ENCODE measurements at regions not wholly inside any gene's neighbourhood (a gene's known extent, or its start where the extent isn't known, plus 50 kb on each side); places are given as distances from the start of the nearest gene placed in this dataset.

DNA sequence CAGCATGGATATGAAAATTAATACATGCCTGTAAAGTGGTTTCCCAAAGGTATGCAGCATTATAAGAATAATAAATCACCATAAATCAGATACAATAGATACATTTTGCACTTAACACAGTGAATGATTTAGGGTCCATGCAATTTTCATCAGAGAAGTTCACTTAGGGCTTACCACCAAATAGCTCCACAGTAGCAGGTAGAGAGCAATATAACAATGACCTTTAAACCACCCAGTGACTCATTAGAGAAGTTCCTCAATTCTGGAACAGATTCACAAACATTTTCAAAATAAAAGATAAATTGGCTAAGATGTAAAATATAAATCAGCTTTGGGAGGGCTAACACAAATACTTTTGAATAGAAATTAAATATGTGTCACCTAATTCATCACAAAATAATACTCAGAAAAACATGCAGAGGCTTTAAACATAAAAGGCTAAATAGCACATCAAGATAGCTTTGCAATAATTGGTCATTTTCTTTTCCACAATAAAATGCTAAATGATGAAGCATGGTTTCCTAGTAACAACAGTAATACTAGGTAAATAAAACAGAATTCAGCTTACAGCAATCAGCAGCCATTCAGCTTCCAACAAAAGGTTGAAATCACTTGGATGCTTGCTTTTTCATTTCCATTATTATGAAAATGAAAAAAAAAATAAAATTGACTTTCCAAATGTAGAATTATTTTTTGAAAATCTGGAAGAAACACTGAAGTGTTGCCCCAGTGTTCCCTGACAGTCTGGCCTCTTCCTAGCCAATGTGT, 84.3 kb upstream of the NBEA start:
- no peak for DNase-seq

DNA sequence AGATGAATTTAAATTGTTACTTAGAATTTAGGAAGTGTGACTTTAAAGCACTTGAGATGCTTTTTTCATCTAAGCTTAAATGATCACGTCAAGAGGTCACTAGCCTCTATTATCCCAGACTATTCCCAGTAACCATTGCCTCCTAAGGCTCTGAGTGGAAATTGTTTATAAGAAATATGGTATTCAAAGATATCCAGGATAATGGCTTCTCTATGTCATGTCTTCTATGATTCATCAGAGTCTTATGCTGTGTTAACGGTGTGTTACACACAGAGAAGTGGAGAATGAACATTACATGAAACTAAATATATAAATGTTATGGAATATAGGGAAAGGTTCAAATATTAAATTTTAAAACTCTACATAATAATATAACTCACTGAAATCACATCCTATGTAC, 79.8 kb upstream of the NBEA start:
- DNase-seq = no peak

DNA sequence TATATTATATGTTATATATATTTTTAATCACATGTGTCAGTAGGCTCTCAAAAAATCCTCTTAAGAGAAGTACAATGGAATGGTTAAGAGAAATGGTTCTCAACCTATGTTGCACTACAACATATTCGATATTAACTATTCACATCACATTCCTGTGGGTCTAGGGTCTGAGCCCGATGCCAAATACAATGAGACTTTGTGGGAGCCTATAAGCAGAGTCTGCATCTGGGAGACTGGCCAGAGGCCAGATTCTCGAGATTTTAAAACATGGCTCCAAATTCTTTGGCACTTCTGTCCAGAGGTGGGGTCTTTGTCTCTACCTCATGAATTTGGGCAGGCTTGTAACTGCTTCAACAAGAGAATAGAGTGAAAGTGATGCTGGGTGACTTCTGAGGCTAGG, 79.4 kb upstream of the NBEA start:
- DNase-seq = no peak

DNA sequence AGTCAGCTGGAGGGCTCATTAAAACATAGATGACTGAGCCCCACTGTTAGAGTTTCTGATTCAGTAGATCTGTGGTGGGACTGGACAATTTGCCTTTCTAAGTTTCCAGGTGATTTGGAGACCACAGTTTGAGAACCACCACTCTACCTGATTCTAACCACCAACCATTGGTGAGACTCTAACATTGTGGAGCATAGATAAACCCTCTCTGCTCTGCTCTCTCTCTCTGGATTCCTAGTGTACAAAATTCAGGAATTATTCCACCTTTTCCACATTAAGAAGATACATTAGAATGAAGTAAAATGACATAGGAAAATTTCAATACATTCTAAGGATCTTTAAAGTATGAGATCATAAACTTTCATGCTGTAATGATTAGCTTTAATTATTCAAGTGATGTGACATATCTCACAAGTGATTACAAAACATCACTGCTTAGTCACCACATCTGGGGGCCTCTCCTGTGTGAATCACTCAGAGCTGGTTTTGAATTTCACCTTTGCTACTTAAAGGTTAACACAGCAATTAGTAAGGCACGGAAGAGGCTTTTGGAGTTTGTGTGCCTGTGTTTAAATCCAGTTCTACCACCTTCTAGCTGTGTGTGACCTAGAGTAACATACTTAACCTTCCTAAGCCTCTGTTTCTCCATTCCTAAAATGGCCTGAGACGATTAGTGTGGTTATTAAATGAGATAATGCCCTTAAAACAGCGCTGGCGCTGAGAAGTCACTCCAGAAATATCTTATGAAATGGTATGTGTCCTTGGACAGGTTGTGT, 78.5 kb upstream of the NBEA start:
- DNase-seq = no peak

DNA sequence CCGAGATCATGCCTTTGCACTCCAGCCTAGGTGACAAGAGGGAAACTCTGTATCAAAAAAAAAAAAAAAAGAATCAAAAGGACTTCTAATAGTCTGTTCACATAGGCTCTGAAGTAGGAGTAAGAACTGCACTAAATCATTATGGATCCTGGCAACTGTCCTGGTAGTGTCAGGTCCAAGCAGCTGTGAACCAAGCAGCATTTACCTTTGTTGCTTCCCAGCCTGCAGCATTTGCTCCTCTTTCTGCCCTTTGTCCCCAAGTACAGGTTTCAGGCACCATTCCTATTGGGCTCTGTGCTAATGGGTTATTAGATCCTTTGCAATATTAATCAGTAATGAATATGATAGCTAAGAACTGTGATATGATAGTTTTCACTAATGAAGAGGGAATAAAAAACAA, 77.4 kb upstream of the NBEA start:
- no peak for DNase-seq

DNA sequence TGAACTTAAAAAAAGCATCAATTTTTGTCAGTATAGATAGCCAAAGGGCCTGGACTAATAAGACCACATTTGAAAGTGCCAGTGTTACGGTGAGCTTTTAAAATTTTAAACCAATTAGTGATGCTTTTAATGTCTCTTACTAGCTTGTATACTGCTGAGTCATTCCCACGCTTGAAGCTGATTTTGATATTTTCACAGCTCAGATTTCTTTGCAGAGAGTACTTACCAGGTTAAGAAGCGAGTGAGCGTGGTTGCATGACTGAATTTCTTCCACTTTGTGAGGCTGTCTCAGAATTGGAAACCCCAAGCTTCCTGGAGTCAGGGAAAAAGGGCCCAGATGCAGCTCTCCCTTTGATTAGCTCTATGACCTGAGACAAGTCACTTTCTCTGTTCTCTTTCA, 74.5 kb upstream of the NBEA start:
- DNase-seq = peak in 15 of 56 donors; percentile 0 to 59 (median 13)

DNA sequence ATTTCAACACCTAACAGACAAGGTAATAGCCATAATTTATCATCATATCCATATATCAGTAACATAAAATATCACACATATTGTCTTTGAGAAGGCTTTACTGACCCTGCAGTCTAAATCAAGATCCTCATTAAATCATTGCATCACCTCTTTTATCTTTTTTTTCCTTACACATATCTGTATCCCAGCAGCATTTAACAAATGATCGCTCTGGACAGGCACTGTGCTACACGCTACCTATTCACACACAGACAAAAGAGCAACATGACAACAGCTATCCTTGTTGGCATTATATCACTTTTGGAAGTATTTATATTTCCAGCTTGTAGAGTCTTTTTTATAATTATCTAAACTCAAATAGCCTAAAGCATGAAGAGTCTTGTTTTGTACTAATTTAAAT, 73.3 kb upstream of the NBEA start:
- no peak for DNase-seq

DNA sequence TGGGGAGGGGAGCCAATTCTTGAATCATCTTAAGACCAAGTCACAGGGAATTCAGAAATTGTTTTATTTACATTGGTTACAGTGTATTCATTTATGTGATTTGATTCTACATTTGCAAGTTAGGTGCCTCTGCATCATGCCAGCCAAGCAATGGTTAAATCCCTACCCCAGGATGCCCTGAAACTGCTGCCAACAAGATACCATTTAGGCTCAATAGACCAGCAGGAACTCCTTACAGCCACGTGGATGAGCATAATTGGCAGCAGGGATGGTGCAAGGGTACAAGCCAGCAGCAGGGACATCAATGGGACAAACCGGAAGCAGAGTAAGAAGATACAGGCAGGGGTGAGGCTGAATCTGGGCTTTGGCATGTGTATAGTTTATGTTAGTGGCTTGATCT, 72.4 kb upstream of the NBEA start:
- no peak for DNase-seq

DNA sequence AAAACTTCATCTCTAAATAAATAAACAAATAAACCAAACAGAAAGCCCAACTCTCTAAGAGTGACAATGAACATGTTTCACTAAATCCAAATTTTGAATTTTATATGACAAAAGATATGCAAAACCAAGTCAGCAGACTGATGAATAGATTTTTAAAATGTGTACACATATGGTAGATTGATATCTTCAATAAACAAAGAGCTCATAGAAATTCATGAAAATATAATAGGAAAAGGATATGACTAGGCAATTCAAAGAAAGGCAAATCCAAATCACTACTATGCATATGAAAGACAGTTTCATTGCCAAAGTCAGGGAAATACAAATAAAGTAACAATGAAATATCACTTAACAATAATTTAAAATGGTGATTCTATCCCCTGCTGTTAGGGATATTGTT, 63.7 kb upstream of the NBEA start:
- no peak for DNase-seq

DNA sequence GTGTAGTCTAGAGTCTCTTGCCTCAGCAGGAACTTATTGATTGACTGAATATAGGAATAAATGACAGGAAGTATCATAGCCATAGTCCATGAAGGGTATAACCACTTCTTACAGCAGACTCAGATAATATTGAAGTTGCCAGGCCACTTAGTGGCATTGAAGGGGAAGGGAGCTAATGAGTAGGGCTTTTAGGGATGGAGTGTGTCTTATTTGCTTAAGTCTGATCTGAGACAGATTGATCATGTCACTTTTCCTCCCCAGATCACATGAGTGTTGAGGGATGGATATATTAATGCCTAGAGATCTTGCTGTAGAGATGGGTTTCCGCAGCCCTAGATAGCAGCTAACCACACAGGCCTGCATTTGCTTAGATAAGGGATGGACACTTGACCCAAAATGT, 62.2 kb upstream of the NBEA start:
- DNase-seq = no peak

DNA sequence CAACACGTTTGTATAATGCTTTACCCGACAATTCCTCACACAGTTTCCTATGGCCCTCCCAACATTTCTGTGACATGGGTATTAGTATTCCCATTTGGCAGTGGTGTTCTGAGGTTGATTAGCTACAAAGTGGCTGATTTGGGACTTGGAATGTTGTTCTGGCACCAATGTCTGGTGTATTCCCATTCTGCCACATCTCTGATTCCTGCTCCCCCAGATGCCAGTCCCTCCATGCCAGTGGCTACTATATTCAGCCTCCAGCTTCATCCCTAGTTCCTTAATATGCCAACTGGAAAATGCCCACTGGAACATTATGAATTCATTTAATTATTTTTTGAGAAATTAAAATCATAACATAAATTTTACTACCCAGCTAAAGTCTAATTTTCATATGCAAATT, 60.6 kb upstream of the NBEA start:
- DNase-seq = no peak

DNA sequence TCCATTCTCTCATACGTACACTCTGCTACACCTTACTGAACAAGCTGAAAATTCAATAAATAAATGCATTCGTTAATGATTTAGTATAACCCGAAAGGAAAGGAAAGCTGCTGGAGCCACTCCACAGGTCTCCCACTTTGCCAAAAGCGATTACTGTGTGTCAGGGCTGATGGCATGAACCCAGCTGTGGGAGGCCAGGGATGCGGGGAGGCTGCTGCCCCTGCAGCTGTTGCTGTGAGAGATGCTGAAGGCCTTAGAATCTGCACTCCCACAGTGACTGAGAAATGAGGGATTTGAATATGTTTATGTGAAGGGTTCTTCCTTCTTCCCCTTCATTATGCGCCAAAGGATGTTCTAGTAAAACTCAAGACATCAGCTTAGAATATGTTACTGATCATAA, 58.7 kb upstream of the NBEA start:
- no peak for DNase-seq

DNA sequence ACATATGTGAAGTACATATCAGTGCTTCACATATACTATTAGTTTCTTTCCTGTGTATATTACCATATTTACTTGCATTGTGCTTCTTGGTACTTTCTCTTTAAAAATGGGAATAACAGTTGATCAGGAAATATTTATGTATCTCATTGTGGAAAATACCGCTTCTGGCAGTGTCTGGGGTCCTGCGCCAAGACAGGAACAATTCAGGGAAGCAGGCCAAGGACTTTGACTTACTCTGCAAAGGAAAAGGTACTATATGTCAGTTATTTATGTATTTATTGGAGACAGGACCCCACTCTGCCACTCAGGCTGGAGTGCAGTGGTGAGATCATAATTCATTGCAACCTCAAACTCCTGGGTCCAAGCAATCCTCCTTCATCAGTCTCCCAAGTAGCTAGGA, 57.7 kb upstream of the NBEA start:
- no peak for DNase-seq

DNA sequence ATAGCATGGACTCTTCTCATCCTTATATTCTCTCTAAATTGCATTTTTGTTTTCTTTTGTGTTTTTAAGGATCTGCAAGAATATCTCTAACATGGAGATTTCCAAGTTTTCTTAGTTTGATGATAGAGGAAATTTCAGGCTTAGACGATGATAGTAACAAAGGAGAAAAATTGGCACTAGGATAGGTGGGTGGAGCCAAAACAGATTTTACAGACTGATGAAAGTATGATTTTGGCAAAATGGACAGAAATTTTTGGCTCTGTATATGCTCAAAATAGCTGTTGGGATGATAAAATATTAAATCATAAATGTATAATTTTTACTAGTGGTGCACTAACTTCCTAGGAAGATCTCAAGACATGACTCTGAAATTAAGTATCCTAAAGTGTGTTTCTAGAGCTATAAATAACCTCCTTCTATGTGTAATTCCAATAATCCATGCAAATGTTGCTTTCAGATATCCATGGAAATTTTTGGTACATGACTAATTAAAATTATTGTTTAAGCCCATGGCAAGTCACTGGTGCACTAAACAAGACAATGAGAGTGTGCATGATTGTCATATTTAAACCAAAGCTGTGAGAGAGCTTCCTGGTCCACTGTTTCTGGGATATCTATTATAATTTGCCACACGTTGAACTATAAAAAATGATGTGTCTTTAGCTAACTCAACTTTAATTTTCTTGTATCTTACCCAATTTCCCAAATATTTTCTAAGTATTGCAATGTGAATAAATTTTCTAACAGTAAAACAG, 55.8 kb upstream of the NBEA start:
- DNase-seq = no peak

DNA sequence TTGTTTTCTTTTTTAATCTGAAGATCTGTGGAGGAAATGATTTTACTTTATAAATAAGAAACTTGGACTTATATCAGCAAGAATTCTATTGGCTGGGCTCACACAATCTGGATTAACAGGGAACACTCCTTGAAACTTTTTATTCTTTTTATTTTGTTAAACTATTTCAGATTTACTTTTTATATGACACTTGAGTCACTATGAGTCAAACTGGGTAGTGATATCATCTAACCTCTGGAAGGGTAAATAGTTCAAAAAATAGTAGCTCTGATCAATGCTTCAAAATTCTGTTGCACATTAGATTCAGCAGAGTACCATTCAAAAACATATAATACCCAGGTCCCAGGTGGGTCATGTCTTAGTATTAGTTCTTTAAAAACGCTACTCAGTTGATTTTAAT, 55.1 kb upstream of the NBEA start:
- DNase-seq = no peak

Measured in nucleus accumbens (tissue), 56 donors.